HG02798 (cell line): ENCODE measurements at regions not wholly inside any gene's neighbourhood (a gene's known extent, or its start where the extent isn't known, plus 50 kb on each side); places are given as distances from the start of the nearest gene placed in this dataset.

ENCODE experiments used
- ATAC-seq: cut with Tn5 transposase; IDR thresholded peaks from one replicate; pipeline ENCODE4 v1.9.1; 2021; ENCODE audit warnings: mild to moderate bottlenecking; ENCODE audit not compliant: unreplicated experiment, poor library complexity

GRCh38 chr6:44500074-44500473 is 112.6 kb downstream of the CDC5L start:
- no peak for ATAC-seq

- no peak for ATAC-seq
Measured at GRCh38 chr6:44503471-44503870, 116.0 kb downstream of the CDC5L start.

GRCh38 chr6:44504301-44504791 is 116.8 kb downstream of the CDC5L start:
- ATAC-seq = no peak

GRCh38 chr6:44505751-44506150 is 118.2 kb downstream of the CDC5L start:
- ATAC-seq = no peak

- no peak for ATAC-seq
Measured at GRCh38 chr6:44507014-44507413, 119.5 kb downstream of the CDC5L start.

- ATAC-seq = no peak
Measured at GRCh38 chr6:44508646-44509045, 121.1 kb downstream of the CDC5L start.

- ATAC-seq = no peak
Measured at GRCh38 chr6:44511126-44511525, 123.6 kb downstream of the CDC5L start.

GRCh38 chr6:44512868-44513741 is 125.6 kb downstream of the CDC5L start:
- no peak for ATAC-seq

GRCh38 chr6:44514085-44514484 is 126.6 kb downstream of the CDC5L start:
- ATAC-seq = no peak

GRCh38 chr6:44514576-44515193 is 127.2 kb downstream of the CDC5L start:
- no peak for ATAC-seq

GRCh38 chr6:44522871-44523270 is 135.4 kb downstream of the CDC5L start:
- ATAC-seq = no peak

- no peak for ATAC-seq
Measured at GRCh38 chr6:44524476-44525227, 137.1 kb downstream of the CDC5L start.

GRCh38 chr6:44525761-44526351 is 138.3 kb downstream of the CDC5L start:
- ATAC-seq = no peak

GRCh38 chr6:44527181-44527580 is 139.7 kb downstream of the CDC5L start:
- no peak for ATAC-seq

- ATAC-seq = no peak
Measured at GRCh38 chr6:44527583-44528369, 140.3 kb downstream of the CDC5L start.

GRCh38 chr6:44528370-44528644 is 140.8 kb downstream of the CDC5L start:
- ATAC-seq = no peak

GRCh38 chr6:44528716-44529115 is 141.2 kb downstream of the CDC5L start:
- no peak for ATAC-seq

- ATAC-seq = no peak
Measured at GRCh38 chr6:44529146-44529905, 141.8 kb downstream of the CDC5L start.

- ATAC-seq = no peak
Measured at GRCh38 chr6:44530209-44530909, 142.9 kb downstream of the CDC5L start.
